Inflammatory macrophage treated with lipopolysaccharide for 1 hour (primary cell): ENCODE measurements at regions not wholly inside any gene's neighbourhood (a gene's known extent, or its start where the extent isn't known, plus 50 kb on each side); places are given as distances from the start of the nearest gene placed in this dataset.
"Not testable (repeated sequence)": the region's sequence is repeated elsewhere in the genome, so short reads cannot be mapped to it uniquely, and the experiment has no call there.

Source experiments
- DNase-seq, 2 donors: peaks; one replicate each; pipeline ENCODE4 v3.0.0-alpha.2; 2020 to 2022

- no peak for DNase-seq
Observed at GRCh38 chr14:44873536-44873935, 88.2 kb downstream of the KLHL28 start.

GRCh38 chr14:44866770-44867169, 95.0 kb downstream of the KLHL28 start:
- no peak for DNase-seq

DNA sequence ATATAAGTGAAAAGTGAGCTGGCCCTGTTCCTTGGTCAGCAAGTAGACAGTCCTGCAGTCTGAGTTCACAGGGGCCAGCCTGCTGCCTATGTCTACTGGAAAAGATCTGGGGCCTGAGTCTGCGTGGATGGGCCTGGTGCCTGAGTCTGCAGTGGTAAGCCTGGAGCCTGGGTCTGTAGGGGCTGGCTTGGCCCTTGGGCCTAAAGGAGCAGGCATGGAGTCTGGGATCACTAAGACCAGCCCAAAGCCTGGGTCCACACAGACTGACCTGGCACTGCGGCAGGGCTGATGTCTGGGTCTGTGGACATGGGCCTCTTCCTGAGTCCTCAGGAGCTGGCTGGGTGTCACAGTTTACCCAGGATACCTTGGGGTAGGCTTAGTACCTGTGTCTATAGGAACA, 95.4 kb downstream of the KLHL28 start:
- no peak for DNase-seq

GRCh38 chr14:44863271-44863670, 98.5 kb downstream of the KLHL28 start:
- DNase-seq, result no peak

DNA sequence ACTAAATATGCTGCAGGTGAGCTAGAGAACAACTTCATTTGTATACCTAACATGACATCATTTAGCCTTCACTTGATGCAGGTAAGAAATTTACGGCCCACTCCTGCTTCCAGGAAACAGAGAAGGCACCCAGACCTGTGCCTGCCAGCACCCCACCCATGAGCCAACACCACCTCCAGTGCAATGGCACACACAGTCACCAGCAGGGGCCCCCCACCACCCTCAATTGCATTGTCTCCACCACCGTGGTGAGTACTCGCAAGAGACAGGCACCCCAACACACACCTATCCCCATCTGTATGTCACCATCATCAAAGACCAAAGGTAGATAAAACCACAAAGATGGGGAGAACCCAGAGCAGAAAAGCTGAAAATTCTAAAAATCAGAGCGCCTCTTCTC, 107.6 kb downstream of the KLHL28 start:
- no peak for DNase-seq

DNA sequence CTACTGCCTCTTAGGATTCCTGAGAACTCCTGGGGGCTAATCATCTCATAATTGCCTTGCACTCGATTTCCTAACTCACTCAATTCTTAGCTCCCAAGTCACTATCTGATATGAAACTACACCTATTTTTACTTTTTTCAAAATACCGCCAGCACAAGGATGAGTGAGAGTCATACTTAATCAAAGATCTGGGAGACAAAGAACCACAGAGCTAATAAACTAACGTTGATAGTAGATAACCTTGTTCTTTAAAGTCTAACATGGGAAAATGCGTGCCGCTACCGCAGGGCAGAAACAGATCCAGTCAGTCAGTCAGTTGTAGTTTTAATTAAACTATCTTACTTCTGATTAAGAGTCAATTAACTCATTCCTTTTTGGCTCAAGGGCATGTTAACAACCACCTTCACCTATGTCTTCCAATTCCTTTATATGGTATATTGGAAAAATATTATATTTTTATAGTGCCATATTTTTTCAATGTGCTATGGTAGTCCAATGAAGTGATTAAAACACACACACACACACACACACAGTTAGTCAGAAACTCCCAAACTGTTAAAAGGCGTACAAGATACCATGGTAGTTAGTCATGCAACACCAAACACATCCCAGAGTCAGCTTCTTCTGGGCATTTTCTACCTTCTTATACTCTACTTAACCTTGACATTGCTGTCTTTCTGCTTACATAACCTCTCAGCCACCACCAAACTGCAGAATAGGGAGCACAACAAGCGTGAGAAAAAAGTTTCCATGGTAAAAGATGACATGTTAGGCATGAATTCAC, 114.0 kb downstream of the KLHL28 start:
- DNase-seq, result no peak

DNA sequence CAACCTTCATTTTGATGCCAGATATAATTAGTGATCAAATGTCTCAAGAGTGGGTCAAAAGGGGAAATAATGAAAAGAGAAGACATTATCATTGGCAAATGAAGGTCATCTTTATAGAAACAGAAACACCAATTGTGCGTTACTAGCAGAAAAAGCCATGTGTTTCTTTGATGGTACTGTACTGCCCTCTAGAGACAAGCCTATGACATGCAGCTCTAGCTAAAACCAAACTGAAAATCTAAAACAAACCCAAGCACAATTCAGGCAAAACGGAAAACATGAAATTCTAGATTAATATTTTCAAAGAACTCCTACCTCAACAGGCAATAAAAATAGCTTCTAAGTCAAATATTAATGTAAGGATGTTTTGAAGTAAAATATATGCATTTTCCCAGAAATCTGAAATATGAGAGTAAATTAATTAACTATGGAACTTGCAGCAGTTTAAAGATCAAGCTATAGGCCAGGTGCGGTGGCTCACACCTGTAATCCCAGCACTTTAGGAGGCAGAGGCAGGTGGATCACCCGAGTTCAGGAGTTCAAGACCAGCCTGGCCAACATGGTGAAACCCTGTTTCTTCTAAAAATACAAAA, 115.4 kb downstream of the KLHL28 start:
- peak; percentile 14 to 43 for DNase-seq

DNA sequence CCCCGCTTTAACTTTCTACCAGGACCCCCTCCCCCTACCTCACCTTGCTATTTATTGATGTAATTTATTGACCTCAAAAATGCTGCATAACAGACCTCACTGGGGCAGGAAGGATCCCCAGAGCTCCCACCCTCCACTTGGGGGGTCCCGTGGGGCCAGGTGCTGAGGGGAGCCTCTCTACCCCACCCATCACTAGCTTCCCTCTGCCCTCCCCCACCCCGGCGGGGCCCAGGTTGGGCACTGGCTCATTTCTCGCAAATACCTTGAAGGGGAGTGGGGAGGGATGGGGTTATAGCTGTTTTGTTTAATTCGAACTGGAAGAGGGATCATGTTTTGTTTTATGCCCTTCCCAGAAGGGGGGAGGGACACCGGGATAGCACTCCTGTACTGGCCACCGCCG, 125.8 kb downstream of the KLHL28 start:
- not testable (repeated sequence) for DNase-seq

DNA sequence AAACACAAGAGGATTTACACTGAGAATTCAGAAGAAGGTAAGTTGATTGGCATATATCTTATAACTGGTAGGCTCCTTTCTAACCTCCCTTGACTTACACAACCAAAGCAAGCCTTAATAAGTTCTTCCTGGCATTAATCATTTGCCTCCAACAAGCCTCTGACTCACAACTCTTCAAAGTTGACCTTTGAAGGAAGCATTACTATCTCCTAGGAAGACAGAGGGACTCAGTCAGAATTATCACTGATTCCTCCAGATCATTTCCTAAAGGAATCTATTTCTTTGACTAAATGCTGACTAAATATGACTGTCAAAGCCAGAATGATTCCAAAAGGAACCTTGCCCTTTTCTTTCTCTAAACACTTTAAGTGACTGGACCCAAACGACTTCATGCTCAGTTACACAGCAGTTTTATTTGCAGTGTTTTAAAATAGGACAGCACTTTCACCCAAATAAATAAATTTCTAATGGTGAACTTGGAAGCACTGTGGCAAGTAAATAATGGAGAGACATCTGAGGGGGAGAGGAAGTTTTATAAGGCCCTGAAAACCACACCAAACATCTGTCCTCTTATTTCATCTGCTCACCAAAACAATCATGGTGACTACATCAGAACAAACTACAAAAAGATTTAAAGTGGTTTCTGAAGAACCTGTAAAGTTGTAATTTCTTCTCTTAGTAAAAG, 128.2 kb downstream of the KLHL28 start:
- no peak for DNase-seq

DNA sequence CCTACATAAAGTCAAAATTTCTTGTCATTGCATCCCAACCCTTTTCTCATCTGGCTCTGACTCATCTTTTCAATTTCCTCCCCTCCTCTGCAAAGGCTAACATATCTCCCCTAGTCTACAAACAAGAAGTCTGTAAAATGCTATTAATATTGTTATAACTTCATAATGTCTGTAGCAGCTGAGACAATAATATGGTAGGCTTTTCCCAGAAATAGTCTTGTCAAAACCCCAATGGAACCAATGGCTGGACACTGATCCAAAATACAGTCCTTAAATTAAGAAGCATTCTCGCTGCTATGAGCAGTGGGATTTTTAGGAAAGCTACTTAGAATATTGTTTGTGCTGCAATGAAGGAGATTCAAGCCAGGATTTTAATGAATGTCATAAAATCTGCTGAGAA, 131.4 kb downstream of the KLHL28 start:
- no peak for DNase-seq

- DNase-seq, result no peak
Observed at GRCh38 chr14:44829021-44829420, 132.7 kb downstream of the KLHL28 start.

- DNase-seq, result no peak
Observed at GRCh38 chr14:44828023-44828422, 133.7 kb downstream of the KLHL28 start.

DNA sequence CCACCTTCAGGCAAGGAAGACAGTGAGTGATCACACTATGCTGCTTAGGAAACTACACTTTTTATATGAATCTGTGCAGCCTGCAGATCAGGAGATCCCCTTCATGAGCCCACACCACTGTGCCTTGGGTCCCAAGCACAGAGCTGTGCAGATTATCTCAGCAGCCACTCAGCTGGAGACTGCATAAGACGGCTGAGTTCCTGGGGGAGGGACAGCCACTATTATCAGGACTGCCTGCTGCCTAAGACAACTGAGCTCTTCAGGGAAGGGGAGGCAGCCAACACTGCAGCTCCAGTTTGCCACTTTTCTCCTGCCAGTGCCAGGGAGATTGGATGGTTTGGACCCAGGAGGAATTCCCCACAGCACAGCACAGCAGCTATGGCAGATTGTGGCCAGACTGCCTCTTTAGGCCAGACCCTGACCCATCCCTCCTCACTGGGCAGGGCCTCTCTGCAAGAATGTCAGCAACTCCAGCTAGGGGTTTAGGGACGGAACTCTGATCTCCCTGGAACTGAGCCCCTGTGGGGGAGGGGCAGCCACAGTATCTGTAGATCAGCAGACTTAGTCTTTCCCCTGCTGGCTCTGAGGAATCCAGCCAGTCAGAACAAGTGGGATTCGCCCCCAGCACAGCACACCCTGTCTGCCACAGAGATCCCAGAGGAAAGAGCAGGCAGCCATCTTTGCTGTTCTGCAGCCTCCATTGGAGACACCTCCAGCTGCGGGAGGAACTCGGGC, 141.3 kb downstream of the KLHL28 start:
- DNase-seq, result no peak

DNA sequence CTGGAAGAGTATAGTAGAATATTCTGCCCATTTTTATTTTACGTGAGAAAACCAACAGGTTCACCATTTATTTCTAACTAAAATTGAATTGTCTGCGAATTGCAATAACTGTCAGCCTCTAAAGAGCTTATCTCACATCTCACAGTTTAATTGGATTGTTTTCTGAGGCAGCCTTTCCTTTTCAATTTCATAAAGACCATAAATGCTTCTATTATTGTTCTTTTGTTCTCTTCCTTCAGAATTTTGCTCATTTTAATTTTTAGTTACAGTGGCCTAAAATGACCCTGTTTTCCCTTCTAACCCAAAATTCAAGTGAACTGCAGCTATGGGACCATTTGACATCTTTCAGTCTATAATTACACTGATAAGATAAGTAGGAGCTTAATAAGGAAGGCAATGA, 147.6 kb downstream of the KLHL28 start:
- no peak for DNase-seq

DNA sequence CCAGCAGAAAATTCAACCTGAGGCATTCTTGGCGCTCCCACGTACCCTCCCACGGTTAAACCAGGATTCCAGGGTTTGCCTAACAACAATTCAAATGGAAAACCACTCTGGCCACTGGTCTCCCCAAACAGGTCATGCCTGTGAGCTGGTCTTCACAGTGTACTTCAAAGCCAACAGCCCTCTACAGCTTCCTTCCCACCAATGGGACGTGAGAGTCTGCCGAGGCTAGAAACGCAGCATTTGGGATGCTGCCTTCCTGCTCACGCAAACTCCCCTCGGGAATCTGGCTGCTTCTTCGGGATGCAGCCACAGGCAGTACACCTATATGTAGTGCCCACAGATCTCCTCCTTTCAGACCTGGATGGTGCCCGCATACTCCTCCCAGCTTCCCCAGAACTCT, 149.1 kb downstream of the KLHL28 start:
- no peak for DNase-seq

DNA sequence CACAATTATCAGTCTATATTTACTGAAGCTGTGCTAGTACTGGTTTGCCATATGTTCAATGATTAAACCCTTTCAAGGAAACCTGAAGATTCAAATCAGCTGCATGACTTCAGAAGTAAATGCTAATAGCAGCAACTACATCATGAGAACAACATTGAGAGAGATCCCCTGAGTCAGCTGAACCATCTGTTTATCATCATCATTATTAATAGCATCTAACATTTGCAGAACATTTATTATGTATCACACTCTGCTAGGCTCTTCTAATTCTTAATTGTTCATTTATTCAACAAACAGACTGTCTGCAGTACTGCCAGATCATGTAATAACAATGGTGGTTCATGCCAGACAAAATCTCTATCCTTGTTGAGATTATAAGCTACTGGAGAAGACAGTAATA, 157.4 kb downstream of the KLHL28 start:
- DNase-seq, result no peak

DNA sequence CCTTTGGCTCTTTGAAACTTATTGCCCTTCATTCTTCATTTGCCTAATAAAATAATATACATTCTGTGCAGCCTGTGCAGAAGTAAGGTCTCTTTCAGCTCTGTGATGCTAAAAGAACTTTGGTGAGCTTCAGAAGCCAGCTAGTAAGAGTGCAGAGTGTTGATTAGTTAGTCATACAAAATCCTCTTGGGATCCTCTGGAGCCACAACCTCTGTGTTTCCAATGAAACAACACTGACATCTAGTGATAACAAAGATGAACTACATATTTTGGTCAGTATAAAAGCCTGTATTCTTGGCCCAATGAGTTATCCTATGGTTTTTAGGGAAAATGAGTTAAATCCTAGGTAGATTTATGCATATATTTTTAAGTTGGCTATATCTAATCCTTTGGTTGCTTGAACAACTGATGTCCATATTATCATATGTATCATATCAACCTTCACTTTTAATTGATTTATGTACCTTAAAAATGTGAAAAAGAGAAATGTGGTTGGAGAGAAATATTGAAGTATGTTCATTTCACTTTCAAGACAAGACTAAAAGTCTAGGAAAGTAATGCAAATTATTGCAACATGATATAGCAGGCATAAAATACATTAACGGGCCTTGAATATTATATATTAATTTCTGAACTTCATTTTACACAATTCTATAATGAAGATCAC, 158.4 kb downstream of the KLHL28 start:
- peak; percentile 22 to 46 for DNase-seq

GRCh38 chr14:44798386-44799242, 163.1 kb downstream of the KLHL28 start:
- no peak for DNase-seq

DNA sequence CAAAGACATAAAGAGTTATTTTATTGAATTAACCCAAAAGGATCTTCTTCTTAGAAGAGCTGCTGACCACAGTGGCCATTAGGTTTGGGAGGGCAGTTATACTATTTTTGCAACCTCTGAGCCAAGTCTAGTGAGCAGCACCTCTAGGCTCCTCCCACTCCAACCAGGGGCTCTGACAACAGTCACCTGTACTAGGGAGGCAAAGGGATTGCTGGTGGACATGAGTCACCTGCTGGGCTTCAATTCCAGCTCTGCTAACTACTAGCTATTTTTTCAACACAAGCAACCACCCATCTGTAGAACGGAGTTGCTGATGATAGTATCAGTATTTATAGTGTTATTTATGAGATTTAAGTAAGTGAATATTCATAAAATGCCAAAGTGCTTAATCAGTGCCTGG, 166.0 kb downstream of the KLHL28 start:
- DNase-seq, result no peak

DNA sequence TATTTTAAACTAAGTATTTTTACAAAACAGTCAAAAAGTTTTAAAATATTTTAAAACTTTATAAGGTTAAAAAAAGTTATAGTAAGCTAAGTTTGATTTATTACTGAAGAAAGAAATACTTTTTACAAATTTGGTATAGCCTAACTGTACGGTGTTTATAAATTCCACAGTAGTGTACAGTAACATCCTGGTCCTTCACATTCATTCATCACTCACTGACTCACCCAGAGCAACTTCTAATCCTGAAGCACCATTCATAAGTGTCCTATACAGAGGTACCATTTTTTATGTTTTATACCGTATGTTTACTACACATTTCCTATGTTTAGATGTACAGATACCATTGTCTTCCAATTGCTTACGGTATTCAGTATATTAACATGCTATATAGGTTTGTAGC, 170.0 kb downstream of the KLHL28 start:
- DNase-seq, result no peak

DNA sequence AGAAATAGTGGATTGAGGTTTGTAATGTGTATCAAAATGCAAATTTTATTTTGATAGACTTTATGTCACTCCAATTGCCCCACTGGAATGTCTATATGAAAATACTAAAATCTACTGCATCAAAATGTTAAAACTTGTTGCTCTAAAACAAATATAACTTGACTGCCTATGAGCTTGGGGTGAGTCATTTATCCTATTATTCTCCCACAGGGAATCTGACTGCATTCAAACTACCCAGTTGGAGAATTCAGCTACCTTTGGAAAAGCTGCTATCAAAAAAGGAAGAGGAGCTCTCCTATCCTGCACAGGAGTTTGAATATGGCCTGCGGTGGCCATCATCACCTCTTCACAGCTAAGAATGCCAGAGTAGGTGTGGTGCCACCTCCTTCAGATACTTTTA, 173.1 kb downstream of the KLHL28 start:
- no peak for DNase-seq

- no peak for DNase-seq
Observed at GRCh38 chr14:44785096-44785495, 176.7 kb downstream of the KLHL28 start.
